GM10266 (cell line): ENCODE measurements at regions not wholly inside any gene's neighbourhood (a gene's known extent, or its start where the extent isn't known, plus 50 kb on each side); places are given as distances from the start of the nearest gene placed in this dataset.

ENCODE experiments used
- DNase-seq: peaks from one replicate; pipeline ENCODE4 v3.0.0; 2012; ENCODE audit errors: extremely low spot score
- TF ChIP-seq, protein P1 (sequence below): IDR thresholded peaks from 2 replicates; pipeline ENCODE4 v1.5.1; 2012; ENCODE audit warnings: mild to moderate bottlenecking, low read depth; ENCODE audit not compliant: control insufficient read depth, insufficient read depth; ENCODE audit errors: missing control alignments

DNA sequence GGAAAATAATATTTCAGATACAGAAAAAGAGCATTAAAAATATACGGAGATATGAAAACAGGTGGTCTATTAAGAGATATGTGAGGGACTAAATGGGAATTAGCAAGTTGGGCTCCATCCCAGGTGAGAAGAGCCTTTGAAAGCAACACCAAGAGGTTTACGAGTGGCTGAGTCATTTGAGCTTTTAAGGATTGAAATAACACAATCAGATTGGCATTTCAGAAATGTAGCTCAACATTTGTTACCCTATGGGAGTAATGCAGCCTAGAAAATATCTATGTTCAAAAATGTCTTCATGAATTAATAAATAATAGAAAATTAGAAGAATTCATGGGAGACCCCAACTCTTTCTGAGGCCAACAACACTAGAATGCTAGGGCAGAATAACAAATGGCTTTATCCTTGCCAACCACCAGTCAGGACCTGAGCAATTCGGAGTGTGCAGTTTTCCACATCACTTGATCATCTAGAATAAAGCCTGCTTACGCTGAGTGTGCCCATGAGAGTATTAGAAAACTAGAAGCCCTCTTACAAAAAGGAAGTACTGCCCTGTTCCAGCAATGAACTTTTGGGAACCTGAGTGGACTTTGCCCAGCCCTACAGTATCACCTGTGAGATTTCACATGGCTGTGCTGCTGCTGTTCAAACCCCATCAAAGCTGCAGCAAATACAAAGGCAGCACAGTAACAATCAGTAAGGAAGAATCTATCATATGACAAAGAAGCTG is 538.0 kb upstream of the CAMK1G start:
- no peak for DNase-seq
- TF ChIP-seq, protein P1, sequence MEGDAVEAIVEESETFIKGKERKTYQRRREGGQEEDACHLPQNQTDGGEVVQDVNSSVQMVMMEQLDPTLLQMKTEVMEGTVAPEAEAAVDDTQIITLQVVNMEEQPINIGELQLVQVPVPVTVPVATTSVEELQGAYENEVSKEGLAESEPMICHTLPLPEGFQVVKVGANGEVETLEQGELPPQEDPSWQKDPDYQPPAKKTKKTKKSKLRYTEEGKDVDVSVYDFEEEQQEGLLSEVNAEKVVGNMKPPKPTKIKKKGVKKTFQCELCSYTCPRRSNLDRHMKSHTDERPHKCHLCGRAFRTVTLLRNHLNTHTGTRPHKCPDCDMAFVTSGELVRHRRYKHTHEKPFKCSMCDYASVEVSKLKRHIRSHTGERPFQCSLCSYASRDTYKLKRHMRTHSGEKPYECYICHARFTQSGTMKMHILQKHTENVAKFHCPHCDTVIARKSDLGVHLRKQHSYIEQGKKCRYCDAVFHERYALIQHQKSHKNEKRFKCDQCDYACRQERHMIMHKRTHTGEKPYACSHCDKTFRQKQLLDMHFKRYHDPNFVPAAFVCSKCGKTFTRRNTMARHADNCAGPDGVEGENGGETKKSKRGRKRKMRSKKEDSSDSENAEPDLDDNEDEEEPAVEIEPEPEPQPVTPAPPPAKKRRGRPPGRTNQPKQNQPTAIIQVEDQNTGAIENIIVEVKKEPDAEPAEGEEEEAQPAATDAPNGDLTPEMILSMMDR, result no peak

DNA sequence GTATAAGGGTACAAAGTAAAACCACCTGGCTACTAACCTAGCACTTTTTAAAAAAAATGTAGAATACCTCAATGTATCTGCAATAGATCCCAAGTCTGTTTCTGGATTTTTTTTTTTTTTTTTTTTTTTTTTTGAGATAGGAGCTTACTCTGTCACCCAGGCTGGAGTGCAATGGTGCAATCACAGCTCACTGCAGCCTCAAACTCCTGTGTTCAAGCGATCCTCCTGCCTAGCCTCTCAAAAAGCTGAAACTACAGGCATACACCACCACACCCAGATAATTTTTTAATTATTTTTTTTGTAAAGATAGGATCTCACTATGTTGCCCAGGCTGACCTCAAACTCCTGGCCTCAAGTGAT is 537.5 kb upstream of the CAMK1G start:
- DNase-seq, result no peak
- TF ChIP-seq, protein P1, result no peak

GRCh38 chr1:209046935-209047334 is 536.6 kb upstream of the CAMK1G start:
- no peak for DNase-seq
- TF ChIP-seq, protein P1, result no peak

DNA sequence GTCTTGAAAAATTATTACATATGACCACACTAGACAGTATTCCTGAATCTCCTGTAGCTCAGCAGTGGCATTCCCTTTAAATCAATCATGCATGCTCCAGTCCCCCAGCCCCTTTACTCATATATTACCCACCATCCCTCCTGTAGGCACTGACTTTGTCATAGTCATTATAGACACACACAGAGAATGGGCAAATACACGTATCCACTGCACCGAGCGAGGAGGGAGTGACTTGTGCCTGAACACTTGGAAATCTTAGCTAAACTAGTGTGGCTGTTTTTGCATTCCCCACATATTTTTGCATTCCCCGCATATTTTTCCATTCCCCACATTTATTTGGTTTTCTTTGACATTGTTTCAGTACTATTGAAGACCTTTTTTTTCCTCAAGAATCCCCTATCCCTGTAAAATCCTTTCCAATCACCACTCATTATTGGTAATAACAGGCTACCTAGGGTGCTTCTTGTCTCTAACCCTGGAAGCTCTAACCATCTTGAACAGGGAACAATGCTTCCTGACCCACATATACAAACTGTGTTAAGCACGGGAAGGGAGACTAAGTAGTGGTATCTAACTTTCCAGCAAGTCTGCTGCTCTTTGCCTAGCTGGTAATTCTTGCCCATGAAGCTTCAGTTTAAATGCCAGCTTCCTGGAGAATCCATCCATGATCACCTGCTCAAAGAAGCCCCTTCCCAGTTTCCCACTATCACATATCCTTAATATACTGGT is 534.4 kb upstream of the CAMK1G start:
- no peak for DNase-seq
- TF ChIP-seq, protein P1, result no peak

GRCh38 chr1:209051570-209051969 is 531.9 kb upstream of the CAMK1G start:
- no peak for DNase-seq
- TF ChIP-seq, protein P1, result no peak

DNA sequence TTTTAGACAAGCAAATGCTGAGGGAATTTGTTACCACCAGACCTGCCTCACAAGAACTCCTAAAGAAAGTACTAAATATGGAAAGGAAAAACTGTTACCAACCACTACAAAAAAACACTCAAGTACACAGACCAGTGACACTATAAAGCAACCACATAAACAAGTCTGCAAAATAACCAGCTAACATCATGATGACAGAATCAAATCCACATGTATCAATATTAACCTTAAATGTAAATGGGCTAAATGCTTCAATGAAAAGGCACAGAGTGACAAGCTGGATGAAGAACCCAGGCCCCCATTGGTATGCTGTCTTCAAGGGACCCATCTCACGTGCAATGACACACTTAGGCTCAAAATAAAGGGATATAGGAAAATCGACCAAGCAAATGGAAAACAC is 529.9 kb upstream of the CAMK1G start:
- no peak for DNase-seq
- TF ChIP-seq, protein P1, result no peak

GRCh38 chr1:209057083-209057482 is 526.4 kb upstream of the CAMK1G start:
- TF ChIP-seq, protein P1, result no peak
- no peak for DNase-seq
